ENCODE measurements at regions not wholly inside any gene's neighbourhood (a gene's known extent, or its start where the extent isn't known, plus 50 kb on each side); places are given as distances from the start of the nearest gene placed in this dataset.

GRCh38 chrX:22538580-22538979, 265.9 kb downstream of the CBLL2 start:
- H4K20me1 ChIP-seq (ENCODE audit: control insufficient read depth, insufficient read depth), result no peaks in the 10 kb centered on the region
- H3K36me3 ChIP-seq (ENCODE audit: control insufficient read depth in 2 of 2, insufficient read depth in 2 of 2, low read length in 1 of 2), result no peaks in the 10 kb centered on the region
- H3K9me3 ChIP-seq (replicated peaks; ENCODE audit: control insufficient read depth, insufficient read depth, low read length), result no peaks in the 10 kb centered on the region
- WGBS (ENCODE audit: insufficient coverage, insufficient replicate concordance, low lambda C conversion rate, missing lambda C conversion rate), result 69% methylated on average over 4 of the region's 4 CpGs
- ATAC-seq (no peak), FAIRE-seq (no peak), DNase-seq (ENCODE audit: low read depth, low spot score) (no peak)
- ChIA-PET CTCF (no interaction called here), SMC1A (ENCODE audit: uncharacterized antibody, unreplicated experiment) (no interaction called here), POLR2A (no interaction called here), RAD21 (ENCODE audit: unreplicated experiment) (no interaction called here)
- BruUV-seq (replicated peaks), result no TSS peak
- H2AFZ ChIP-seq (ENCODE audit: control insufficient read depth, low read depth, low read length), result no peak overlapping the region
- no peaks in the 10 kb centered on the region for H3K4me1 ChIP-seq (ENCODE audit: control insufficient read depth, insufficient read depth, low read length)
- H3K4me3 ChIP-seq, result no peak overlapping the region
- TF ChIP-seq ZBTB4 (CRISPR knock-in tag; IDR thresholded peaks at IDR 0.05) (no peak), PML (IDR thresholded peaks at IDR 0.05; ENCODE audit: low read length) (no peak)
- no peaks in the 10 kb centered on the region for H3K27me3 ChIP-seq (replicated peaks in 1 of 2; ENCODE audit: control insufficient read depth in 2 of 2, insufficient read depth in 2 of 2, low read length in 1 of 2)
- in situ Hi-C loops (cut with MboI) (no loop called here), intact Hi-C loops (cut with micrococcal nuclease; ENCODE audit: unreplicated experiment) (no loop called here)
- no peak overlapping the region for H3K9ac ChIP-seq (ENCODE audit: control insufficient read depth, insufficient read depth, low read length)
- no peak overlapping the region for H3K4me2 ChIP-seq (ENCODE audit: control insufficient read depth, insufficient read depth)
- H3K79me2 ChIP-seq (ENCODE audit: control insufficient read depth, insufficient read depth, low read length), result no peaks in the 10 kb centered on the region
- no peak overlapping the region for H3K27ac ChIP-seq (ENCODE audit: control insufficient read depth, insufficient read depth)

GRCh38 chrX:22541926-22542325, 269.2 kb downstream of the CBLL2 start:
- Histone ChIP-seq H3K79me2 (ENCODE audit: control insufficient read depth, insufficient read depth, low read length) (no peaks in the 10 kb centered on the region), H3K27me3 (replicated peaks in 1 of 2; ENCODE audit: control insufficient read depth in 2 of 2, insufficient read depth in 2 of 2, low read length in 1 of 2) (no peaks in the 10 kb centered on the region), H3K27ac (ENCODE audit: control insufficient read depth, insufficient read depth) (no peak overlapping the region), H4K20me1 (ENCODE audit: control insufficient read depth, insufficient read depth) (no peaks in the 10 kb centered on the region), H3K9me3 (replicated peaks; ENCODE audit: control insufficient read depth, insufficient read depth, low read length) (no peaks in the 10 kb centered on the region), H3K4me1 (ENCODE audit: control insufficient read depth, insufficient read depth, low read length) (no peaks in the 10 kb centered on the region), H2AFZ (ENCODE audit: control insufficient read depth, low read depth, low read length) (no peak overlapping the region), H3K4me2 (ENCODE audit: control insufficient read depth, insufficient read depth) (no peak overlapping the region), H3K4me3 (no peak overlapping the region), H3K36me3 (ENCODE audit: control insufficient read depth in 2 of 2, insufficient read depth in 2 of 2, low read length in 1 of 2) (no peaks in the 10 kb centered on the region), H3K9ac (ENCODE audit: control insufficient read depth, insufficient read depth, low read length) (no peak overlapping the region)
- in situ Hi-C loops (cut with MboI), result no loop called here
- ChIA-PET CTCF (no interaction called here), SMC1A (ENCODE audit: uncharacterized antibody, unreplicated experiment) (no interaction called here), POLR2A (no interaction called here), RAD21 (ENCODE audit: unreplicated experiment) (no interaction called here)
- FAIRE-seq, result no peak
- intact Hi-C loops (cut with micrococcal nuclease; ENCODE audit: unreplicated experiment), result no loop called here
- no peak for ATAC-seq
- WGBS (ENCODE audit: insufficient coverage, insufficient replicate concordance, low lambda C conversion rate, missing lambda C conversion rate), result 3% methylated on average over 5 of the region's 5 CpGs
- no peak for DNase-seq (ENCODE audit: low read depth, low spot score)
- no TSS peak for BruUV-seq (replicated peaks)
- TF ChIP-seq SMAD5 (IDR thresholded peaks at IDR 0.05; ENCODE audit: low read depth) (no peak), ZNF622 (IDR thresholded peaks at IDR 0.05) (no peak), SMC3 (IDR thresholded peaks at IDR 0.05; ENCODE audit: borderline replicate concordance, low read length) (no peak), CHD1 (IDR thresholded peaks at IDR 0.05; ENCODE audit: low read depth, low read length) (no peak), CBX5 (IDR thresholded peaks at IDR 0.05; ENCODE audit: low read depth) (no peak), STAT3 (IDR thresholded peaks at IDR 0.05; ENCODE audit: low read depth, low read length) (no peak), CHD4 (IDR thresholded peaks at IDR 0.05) (no peak), CEBPZ (IDR thresholded peaks at IDR 0.05; ENCODE audit: low read depth, low read length) (no peak), NR2C2 (IDR thresholded peaks at IDR 0.05; ENCODE audit: borderline replicate concordance, control insufficient read depth, insufficient read length, low read depth) (no peak), MEF2B (IDR thresholded peaks at IDR 0.05; ENCODE audit: partially characterized antibody, poor library complexity, severe bottlenecking) (no peak), DPF2 (IDR thresholded peaks at IDR 0.05) (no peak), ZNF384 (IDR thresholded peaks at IDR 0.05; ENCODE audit: borderline replicate concordance, low read depth, low read length) (no peak)
